Body of pancreas (tissue), 4 donors: ENCODE measurements at regions not wholly inside any gene's neighbourhood (a gene's known extent, or its start where the extent isn't known, plus 50 kb on each side); places are given as distances from the start of the nearest gene placed in this dataset.

Source experiments
- POLR2A ChIP-seq, 3 donors: fragments of 450-650 bp; IDR thresholded peaks; one replicate each; pipeline ENCODE4 v1.6.1; 2016; ENCODE audit warnings: antibody characterized with exemption in 3 of 3, mild to moderate bottlenecking in 2 of 3
- TF ChIP-seq, protein P1 (sequence below), 7 experiments: fragments of 450-650 bp in 4 of 7; fragments of 200-600 bp in 3 of 7; sonication (generic) in 3 of 7; IDR thresholded peaks; one replicate each; pipeline ENCODE4 v1.5.1; 2016 to 2019; ENCODE audit warnings: antibody characterized with exemption in 7 of 7

DNA sequence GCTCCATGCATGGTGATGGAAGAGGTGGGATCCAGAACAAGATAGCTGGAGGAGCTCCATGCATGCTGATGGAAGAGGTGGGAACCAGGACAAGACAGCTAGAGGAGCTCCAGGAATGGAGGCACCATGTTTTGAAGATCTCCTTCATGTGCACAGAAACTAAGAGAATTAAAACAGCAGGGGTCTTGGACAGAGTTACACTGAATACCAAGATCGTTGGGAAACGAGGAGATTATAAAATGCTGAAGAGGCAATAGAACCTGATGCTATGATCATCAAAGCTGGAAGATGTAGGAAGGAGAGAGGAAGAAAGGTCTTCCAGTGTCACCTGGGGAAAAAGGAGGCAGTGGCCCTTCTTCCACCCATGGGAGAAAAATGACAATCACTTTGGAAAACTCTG, 193.6 kb upstream of the PFKP start:
- TF ChIP-seq, protein P1, sequence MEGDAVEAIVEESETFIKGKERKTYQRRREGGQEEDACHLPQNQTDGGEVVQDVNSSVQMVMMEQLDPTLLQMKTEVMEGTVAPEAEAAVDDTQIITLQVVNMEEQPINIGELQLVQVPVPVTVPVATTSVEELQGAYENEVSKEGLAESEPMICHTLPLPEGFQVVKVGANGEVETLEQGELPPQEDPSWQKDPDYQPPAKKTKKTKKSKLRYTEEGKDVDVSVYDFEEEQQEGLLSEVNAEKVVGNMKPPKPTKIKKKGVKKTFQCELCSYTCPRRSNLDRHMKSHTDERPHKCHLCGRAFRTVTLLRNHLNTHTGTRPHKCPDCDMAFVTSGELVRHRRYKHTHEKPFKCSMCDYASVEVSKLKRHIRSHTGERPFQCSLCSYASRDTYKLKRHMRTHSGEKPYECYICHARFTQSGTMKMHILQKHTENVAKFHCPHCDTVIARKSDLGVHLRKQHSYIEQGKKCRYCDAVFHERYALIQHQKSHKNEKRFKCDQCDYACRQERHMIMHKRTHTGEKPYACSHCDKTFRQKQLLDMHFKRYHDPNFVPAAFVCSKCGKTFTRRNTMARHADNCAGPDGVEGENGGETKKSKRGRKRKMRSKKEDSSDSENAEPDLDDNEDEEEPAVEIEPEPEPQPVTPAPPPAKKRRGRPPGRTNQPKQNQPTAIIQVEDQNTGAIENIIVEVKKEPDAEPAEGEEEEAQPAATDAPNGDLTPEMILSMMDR (IDR thresholded peaks at IDR 0.05): no peak
- no peak for TF ChIP-seq POLR2A (IDR thresholded peaks at IDR 0.05)
